Forelimb muscle (tissue), 1 donor: ENCODE measurements at regions not wholly inside any gene's neighbourhood (a gene's known extent, or its start where the extent isn't known, plus 50 kb on each side); places are given as distances from the start of the nearest gene placed in this dataset.
"Not testable (repeated sequence)": the region's sequence is repeated elsewhere in the genome, so short reads cannot be mapped to it uniquely, and the experiment has no call there.

Source experiments
- DNase-seq: peaks from one replicate; pipeline ENCODE4 v3.0.0-alpha.2; 2013; ENCODE audit warnings: low read depth

DNA sequence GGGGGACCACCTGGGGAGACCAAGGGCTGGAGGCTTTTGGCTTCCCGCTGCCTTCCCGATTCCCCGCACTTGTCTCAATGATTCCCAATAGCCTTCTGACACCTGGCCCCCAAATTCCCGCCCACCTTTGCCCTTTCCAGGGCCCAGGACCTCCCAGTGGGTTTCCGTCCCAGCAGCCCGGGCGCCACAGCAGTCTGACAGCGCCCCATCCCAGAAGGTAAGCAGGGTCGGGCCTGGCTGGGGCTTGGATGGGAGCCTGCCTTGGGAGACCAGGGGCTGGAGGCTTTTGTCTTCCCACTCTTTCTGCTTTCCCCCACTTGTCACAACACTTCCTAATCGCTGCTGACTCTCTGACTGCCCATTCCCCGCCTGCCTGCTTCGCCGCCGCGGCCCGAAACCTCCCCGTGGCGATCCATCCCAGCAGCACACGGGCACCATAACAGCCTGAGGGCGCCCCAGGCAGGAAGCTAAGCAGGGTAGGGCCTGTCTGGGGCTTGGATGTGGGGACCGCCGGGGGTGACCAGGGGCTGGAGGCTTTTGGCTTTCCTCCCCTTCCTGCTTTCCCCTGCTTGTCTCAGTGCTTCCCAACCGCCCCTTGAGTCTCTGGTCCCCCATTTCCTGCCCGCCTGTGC is 2289.3 kb downstream of the TP53TG3F start:
- DNase-seq: no peak

- DNase-seq: no peak
Observed at GRCh38 chr16:35749253-35750141, 2290.1 kb downstream of the TP53TG3F start.

DNA sequence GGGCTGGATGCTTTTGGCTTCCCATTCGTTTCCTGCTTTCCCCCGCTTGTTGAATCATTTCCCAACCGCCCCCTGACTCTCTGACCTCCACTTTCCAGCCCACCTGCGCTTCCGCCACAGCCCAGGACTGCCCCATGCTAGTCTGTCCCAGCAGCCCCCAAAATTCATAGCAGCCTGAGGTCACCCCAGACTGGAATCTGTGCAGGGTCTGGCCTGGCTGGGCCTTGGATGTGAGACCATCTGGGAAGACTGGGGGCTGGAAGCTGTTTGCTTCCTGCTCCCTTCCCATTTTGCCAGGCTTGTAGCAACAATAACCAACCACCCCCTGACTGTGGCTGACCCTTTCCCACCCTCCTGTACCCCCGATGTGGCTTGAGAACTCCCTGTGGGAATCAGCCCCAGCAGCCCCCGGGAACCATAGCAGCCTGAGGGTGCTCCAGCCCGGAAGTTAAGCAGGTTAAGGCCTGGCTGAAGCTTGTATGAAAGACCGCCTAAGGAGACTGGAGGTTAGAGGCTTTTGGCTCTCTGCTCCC is 2290.8 kb downstream of the TP53TG3F start:
- DNase-seq: no peak

DNA sequence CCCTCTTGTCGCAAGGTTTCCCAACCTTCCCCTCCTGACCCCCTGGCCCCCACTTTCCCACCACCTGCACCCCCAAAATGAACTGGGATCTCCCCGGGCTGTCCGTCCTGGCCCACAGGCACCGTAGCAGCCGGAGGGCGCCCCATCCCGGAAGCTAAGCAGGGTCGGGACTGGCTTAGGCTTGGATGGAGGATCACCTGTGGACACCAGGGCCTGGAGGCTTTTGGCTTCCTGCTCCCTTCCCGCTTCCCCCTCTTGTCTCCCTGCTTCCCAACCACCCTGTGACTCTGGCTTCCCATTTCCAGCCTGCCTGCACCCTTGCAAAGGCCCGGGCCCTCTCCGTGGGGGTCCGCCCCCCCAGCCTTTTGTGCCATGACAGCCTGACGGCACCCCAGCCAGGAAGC is 2291.3 kb downstream of the TP53TG3F start:
- no peak for DNase-seq

- no peak for DNase-seq
Observed at GRCh38 chr16:35751191-35751941, 2292.0 kb downstream of the TP53TG3F start.

GRCh38 chr16:35752012-35752772 is 2292.8 kb downstream of the TP53TG3F start:
- DNase-seq: no peak

DNA sequence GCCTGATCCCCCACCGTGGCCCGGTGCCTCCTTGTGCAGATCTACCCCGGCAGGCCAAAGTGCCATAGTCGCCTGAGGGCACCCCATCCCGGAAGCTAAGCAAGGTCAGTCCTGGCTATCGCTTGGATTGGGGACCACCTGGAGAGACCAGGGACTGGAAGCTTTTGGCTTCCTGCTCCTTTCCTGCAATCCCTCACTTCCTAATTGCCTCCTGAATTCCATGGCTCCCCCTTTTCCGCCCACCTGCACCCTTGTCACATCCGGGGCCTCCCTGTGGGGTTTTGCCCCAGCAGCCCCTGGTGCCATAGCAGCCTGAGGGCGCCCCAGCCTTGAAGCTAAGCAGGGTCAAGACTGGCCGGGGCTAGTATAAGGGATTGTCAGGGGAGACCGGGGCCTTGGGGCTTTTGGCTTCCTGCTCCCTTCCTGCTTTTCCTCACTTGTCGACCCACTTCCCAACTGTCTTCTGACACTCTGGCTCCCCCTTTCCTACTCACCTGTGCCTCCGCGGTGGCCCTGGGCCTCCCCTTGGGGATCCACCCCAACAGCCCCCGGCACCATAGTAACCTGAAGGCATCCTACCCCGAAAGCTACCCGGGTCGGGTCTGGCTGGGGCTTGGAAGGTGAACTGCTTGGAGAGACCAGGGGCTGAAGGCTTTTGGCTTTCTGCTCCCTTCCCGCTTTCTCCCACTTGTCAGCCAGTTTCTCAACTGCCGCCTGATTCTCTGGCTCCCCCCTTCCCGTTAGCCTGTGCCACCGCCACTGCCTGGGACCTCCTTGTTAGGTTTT is 2293.6 kb downstream of the TP53TG3F start:
- no peak for DNase-seq

DNA sequence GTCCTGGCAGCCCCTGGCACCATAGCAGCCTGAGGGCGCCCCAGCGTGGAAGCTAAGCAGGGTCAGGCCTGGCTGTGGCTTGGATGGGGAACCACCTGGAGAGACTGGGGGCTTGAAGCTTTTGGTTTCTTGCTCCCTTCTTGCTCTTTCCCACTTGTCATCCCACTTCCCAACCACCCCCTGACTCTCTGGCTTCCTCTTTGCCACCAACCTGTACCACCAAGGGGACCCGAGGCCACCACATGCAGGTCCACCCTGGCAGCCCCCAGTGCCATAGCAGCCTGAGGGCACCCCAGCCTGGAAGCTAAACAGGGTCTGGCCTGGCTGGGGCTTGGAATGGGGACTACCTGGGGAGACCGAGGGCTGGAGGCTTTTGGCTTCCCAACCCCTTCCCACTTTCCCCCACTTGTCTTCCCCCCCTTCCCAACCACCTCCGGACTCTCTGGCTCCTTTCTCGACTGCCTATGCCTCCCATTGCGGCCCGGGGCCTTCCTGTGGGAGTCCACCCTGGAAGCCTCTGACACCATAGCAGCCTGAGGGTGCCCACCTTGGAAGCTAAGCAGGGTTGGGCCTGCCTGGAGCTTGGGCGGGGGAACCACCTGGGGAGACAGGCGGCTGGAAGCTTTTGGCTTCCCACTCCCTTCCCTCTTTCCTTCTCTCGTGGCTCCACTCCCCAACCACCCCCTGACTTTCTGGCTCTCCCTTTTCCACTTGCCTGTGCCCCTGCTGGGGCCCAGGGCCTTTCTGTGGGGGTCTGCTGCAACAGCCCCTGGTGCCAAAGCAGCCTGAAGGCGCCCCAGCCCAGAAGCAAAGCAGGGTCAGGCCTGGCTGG is 2294.4 kb downstream of the TP53TG3F start:
- no peak for DNase-seq

GRCh38 chr16:35754391-35755369 is 2295.3 kb downstream of the TP53TG3F start:
- no peak for DNase-seq

- no peak for DNase-seq
Observed at GRCh38 chr16:35788381-35788780, 2329.0 kb downstream of the TP53TG3F start.

DNA sequence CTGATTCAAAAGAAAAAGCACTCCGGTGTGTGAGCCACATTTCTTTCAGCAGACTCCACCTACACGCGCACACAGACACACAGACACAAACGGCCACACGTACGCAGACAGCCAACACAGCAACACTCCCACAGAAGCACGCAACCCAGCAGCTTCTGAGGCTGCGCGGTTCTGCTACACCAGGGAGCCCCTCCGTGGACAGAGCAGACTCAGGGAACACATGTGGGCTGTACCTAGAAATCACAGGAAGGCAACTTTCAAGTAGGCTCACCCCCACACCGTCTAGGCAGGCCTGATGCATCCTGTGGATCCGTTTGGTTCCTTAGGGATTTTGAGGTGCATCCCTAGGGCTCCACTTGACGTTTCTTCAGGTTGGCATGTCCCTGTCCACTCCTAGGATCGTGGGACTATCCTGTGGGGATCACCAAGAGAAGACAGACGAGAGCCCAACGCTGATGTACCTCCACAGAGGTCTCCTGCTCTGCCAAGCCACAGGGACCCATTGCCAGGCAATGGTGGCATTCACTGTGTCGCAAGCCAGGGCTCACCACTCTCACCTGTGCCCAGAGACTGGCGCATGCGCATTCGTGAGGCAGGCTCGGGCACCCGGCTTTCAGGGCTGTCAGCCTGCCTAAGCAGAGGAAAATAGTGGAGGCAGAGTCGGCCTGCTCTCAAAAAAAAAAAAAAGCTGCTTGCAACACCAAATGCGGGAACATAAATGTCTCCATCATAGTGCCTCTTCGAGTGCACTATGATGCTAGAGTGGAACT is 2333.3 kb downstream of the TP53TG3F start:
- DNase-seq: no peak

- no peak for DNase-seq
Observed at GRCh38 chr16:35793601-35794000, 2334.2 kb downstream of the TP53TG3F start.

DNA sequence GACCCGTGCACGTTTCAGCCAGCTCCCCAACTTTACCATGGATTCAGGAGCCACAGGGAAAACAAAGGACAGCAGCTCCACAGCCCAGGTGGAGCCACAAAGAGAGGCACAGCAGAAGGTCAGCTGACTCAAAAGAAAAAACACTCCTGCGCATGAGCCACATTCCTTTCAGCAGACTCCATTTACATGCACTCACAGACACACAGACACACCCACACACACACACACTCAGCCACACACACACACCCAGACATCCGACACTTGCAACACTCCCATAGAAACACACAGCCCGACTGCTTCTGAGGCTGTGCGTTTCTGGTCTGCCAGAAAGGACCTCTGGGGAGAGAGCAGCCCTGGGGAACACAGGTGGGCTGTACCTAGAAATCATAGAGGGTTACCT is 2335.5 kb downstream of the TP53TG3F start:
- DNase-seq: no peak

GRCh38 chr16:35795361-35796029 is 2336.1 kb downstream of the TP53TG3F start:
- DNase-seq: no peak

DNA sequence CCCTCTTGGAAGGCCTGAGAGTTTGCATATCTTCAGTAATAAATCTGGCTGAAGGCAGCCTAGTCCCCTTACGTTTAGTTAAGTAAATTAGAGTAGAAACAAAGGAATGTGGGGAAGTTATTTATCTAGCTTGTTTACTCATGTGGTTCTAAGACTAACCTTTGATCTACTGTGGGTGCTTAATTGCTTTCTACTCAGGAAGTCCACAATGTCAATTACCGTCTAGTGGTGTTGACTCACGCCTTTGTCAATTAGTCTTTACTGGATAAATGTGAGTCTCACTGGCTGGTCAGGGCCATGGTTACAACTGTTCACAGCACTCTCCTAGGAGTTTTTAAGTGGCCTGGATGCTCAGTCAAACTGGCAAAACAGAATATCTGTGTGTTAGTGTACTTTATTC is 2338.4 kb downstream of the TP53TG3F start:
- DNase-seq: no peak

DNA sequence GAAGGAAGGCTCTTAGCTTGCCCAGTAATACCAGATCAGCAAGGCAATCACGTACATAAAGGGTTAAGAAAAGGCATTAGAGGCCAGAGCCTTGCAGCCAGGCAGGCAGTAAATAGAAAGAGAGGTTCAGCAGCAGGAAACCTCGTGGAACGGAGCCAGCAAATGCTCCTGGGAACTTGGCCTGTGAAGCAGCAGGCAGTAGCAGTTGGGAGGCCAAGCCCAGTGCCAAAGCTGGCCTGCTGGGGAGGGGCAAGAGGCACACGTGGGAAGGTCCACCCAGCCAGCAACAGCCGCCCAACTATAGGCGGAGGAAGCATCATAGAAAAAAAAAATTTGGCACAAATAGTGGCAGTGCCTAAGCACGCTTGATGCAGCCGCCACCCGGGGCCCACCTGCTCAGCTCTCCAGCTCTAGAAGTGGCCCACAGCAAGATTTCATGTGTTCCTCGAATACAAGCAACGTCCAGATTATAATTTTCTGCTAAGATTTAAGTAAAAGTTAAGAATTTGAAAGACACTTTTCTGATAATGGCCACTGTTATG is 2339.5 kb downstream of the TP53TG3F start:
- DNase-seq: no peak

- not testable (repeated sequence) for DNase-seq
Observed at GRCh38 chr16:35804465-35804864, 2345.1 kb downstream of the TP53TG3F start.
